ENCODE measurements at regions not wholly inside any gene's neighbourhood (a gene's known extent, or its start where the extent isn't known, plus 50 kb on each side); places are given as distances from the start of the nearest gene placed in this dataset.

DNA sequence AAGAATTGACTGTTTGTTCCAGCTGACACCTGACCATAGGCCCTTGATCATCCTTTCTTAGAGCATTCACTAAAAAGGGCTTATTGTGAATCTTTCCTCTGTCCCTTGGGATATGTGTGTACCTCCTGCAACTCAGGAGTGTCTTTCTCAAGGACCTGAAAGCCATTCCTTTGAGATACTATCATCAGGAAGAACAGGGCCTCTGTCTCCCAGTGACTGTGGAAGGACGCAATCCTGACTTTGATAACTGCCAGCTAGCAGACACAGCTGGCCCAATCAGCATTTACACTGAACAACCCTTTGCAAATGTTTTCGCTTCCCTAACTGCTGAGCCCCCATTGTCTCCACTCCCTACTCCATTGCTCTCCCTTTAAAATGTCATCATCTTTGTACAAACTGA, 144.4 kb downstream of the RMI1 start:
- TF ChIP-seq CTCF (IDR thresholded peaks at IDR 0.05) (no peak), EP300 (IDR thresholded peaks at IDR 0.05) (no peak), POLR2A (IDR thresholded peaks at IDR 0.05) (no peak)
